HG02870 (cell line): ENCODE measurements at regions not wholly inside any gene's neighbourhood (a gene's known extent, or its start where the extent isn't known, plus 50 kb on each side); places are given as distances from the start of the nearest gene placed in this dataset.

Experiments used
- ATAC-seq: cut with Tn5 transposase; IDR thresholded peaks from one replicate; pipeline ENCODE4 v1.9.1; 2021; ENCODE audit warnings: mild to moderate bottlenecking, moderate library complexity; ENCODE audit not compliant: unreplicated experiment

DNA sequence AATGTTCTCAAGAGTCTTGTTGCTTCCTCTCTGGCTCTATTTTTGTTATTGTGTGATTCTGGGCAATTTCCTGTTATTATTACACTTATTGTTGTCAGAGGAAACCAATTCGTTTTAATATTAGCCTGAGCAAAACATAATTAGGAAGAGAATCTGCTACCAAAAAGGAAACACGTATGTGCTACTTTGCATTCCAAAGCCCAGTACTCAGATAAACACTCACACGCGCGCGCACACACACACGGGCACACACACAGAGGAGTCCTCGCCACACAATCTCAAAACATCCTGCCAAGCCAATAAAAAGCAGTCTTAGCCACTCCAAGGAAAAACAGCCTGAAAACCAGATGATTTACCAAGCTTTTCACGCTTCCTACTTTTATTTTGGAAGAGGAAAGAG, 400.7 kb downstream of the NUAK1 start:
- ATAC-seq: no peak

DNA sequence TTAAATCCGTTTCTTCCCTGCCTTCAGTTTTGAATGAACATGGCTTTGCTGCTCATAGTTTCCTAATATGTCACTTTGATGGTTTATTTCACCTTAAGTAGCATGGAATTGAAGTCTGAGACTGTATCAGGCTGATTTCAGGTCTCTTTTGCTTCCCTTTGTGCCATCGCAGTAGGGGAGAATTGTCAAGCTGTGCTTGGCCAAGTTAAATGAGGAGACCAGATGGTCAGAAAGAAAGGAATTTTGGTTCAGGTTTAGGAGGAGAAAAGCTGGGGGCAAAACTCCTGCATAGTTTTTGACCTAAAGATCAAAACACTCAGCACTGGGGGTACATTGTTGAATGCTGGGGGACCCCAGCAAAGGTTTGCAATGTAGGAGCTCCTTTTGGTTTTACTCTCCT, 398.4 kb downstream of the NUAK1 start:
- no peak for ATAC-seq

GRCh38 chr12:105740970-105741725, 397.6 kb downstream of the NUAK1 start:
- no peak for ATAC-seq

GRCh38 chr12:105741786-105742566, 396.8 kb downstream of the NUAK1 start:
- ATAC-seq: no peak

DNA sequence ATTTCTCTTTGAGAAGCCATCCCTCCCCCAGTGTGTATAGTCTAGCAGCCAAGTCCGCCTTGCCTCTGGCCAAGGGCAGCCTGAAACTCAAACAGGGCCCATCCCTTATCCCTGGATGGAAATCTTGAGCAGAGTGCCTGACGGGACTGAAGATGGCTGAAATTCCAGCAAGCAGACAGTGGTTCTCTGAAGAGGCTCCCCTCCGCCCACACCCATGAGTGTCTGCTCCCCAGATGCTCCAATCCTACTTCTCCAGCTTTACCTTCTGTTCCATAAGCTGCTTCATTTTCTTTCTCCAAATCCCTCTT, 396.2 kb downstream of the NUAK1 start:
- ATAC-seq: no peak

GRCh38 chr12:105744371-105745058, 394.2 kb downstream of the NUAK1 start:
- no peak for ATAC-seq

- no peak for ATAC-seq
Measured at GRCh38 chr12:105745811-105746210, 392.9 kb downstream of the NUAK1 start.

DNA sequence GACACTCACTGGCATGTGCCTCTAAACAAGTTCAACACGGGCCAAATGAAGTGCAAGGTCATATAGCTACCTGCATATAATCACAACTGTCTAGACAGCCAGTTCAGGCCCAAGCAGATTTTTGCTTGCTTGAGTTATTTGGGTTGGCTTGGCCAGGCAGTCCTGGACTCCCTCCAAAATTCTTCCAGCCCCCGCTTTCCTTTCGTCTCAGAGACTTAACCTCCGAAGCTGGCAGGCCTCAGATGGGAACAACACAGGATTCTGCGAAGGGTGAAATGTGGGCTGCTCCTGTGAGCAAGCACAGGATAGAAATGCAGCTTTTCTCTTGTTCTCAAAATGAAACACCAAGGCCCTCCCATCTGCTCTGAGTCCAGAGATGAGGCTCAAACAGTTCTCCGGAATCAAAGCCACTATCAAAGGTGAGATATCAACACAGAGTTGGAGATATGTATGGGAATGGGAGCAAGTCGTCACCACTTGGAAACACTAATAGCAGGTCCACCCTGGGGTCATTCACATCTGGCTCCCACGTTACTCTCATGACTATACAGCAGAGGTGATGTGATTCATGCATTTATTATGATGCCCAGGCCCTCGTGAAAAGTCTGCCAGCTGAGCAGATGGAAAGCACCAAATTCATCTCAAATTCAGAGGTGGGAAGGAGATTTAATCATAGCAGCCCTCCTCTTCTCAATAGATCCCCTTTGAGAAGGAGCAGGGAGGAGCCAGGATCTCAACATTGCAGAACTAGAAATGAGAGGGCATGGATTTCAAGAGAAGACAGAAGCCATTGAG, 389.8 kb downstream of the NUAK1 start:
- ATAC-seq: no peak

- ATAC-seq: no peak
Measured at GRCh38 chr12:105750096-105750495, 388.7 kb downstream of the NUAK1 start.

DNA sequence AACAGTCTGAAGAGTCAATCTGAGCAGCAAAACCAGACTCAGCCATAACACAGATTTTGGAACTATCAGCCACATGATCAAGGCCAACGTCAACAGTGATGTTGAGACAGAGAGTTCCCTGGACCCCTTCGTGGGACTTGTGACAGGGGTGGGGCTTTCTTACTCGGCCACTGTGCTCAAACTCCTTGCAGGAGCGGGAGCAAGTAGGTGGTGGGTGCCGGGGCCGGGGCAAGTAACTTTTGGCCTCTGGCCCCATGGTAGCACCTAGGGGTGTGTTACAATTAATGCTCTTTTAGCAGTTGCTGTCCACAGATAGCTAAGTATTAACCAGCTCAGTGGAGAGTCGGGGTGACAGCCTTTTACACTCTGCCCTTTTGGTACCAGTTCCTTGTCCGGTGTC, 384.4 kb downstream of the NUAK1 start:
- ATAC-seq: no peak

GRCh38 chr12:105756961-105757360, 381.8 kb downstream of the NUAK1 start:
- ATAC-seq: no peak

DNA sequence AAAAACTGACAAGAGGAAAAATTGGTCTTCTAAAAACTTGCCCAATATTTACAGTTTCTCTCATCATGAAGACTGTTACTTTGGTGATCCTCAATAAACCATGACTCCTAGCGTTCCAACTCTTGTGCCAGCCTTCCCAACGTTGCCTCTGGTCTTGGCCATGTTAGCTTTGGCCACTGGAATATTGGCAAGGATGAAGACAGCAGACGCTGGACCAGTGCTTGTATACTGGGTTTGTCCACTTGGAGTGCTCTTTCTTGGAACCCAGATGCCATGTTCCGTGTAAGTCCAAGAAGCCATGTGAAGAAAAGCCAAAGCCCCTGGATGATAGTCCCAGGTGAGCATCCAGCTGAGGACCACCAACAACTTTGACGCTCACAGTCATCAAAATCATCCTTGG, 379.6 kb downstream of the NUAK1 start:
- ATAC-seq: no peak

GRCh38 chr12:105761075-105761474, 377.7 kb downstream of the NUAK1 start:
- ATAC-seq: no peak

- ATAC-seq: no peak
Measured at GRCh38 chr12:105764216-105764835, 374.4 kb downstream of the NUAK1 start.

DNA sequence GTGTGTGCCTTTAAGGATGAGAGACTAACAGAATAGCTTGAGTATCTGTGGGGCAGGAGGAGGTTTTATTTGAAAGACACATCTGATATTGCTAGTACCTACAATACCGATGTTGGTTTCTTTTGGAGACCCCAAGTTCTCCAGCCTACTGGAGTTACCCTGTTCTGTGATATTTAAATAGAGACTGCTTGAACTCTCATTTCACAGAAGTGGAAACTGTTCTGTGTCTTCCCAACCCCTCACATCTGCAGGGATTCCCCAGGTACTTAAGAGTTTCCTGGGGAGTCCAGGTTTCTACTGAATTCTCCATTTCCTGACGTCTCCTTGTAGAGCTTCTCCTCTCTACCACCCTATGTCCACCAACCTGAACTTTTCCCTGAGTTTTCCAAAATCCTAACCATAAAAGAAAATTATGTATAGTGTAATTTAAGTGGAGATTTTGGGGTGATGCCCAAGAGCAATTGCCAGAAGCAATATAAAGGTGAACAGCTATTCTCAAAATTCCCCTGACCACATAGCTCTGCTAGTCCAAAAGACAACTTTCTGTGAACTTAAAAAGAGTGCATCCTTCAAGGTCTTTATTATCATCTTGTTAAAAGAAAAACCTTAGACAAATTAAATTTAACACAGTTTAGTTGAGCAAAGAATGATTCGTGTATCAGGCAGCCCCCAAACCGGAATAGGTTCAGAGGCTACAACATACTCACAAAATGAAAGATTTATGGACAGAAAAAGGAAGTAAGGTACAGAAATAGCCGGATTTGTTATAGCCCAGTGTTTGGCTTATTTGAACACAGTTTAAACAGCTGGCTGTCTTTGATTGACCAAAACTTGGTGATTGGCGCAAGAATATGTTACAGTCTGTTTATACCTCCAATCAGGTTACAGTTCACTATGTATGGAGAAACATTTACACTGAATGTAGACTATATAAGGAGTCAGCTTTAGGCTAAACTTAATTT, 373.4 kb downstream of the NUAK1 start:
- ATAC-seq: no peak

DNA sequence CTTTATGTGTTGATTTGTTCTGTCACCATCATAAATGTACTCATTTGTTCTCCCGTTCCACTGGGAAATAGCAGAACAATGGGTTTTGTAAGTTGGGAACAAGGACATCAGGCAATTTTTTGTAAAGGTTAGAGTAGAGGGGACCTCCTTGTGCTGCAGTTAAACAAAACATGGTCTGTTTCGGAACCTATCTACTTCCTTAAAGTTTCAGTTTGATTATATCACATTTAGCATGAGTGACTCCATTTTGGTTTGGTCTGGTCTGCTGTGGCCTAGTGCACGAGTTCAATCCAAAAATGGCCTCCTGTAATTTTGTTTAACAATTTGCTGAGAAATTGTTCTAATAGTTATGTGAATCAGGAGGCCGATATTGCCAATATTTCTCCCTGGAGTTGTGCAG, 372.7 kb downstream of the NUAK1 start:
- ATAC-seq: no peak

GRCh38 chr12:105769486-105769885, 369.3 kb downstream of the NUAK1 start:
- no peak for ATAC-seq

GRCh38 chr12:105773471-105773870, 365.3 kb downstream of the NUAK1 start:
- ATAC-seq: no peak

DNA sequence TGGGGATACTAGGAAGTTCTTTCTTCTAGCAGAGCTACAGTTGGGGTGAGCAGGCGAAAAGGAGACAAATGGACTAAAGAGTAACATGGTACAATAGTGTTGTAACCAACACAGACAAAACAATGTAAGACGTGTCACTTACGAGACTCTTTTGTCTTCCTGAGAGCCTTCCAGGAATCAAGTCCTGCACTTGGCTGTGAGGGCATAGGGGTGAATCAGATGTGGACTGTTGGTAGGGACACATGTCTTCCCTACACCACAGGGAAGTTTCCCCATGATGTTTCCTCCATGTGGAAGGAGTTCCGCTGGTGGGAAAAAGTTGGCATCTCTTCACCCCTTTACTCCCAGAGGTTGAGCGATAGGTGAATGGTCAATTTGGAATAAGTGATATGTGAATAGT, 364.7 kb downstream of the NUAK1 start:
- ATAC-seq: no peak

- ATAC-seq: no peak
Measured at GRCh38 chr12:105775343-105775742, 363.4 kb downstream of the NUAK1 start.
